ENCODE measurements at regions not wholly inside any gene's neighbourhood (a gene's known extent, or its start where the extent isn't known, plus 50 kb on each side); places are given as distances from the start of the nearest gene placed in this dataset.

DNA sequence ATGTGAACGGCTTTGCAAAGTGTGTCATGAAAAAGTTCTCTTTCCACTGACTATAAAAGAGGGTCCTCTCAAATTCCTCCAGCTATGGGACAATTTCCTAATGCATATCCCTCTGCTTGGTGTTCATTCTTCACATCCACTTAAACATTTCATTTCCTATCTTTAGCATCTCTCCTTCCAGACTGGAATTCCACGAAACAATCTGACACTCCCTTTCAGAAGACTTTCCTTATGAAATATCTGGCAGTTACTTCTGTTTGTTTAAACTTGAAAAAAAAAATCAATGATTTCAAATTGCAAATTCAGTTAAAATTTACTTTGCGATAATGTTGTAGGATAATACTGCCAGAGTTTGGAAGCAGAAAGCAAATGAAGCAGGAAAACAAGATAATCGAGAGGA is 105.8 kb upstream of the SELENOK start:
- Histone ChIP-seq H3K36me3 (ENCODE audit: control insufficient read depth, insufficient read depth, low read length) (no peaks in the 10 kb centered on the region), H3K9me3 (ENCODE audit: control insufficient read depth, insufficient read depth, low read depth, low read length) (no peaks in the 10 kb centered on the region), H3K27me3 (ENCODE audit: control insufficient read depth, insufficient read depth, low read length) (peaks cover 6% of the 10 kb centered on the region; the same call in 1 of the 2 replicates), H3K27ac (ENCODE audit: low read length) (no peak overlapping the region), H3K4me1 (ENCODE audit: control insufficient read depth, insufficient read depth, low read length) (no peaks in the 10 kb centered on the region), H3K4me3 (ENCODE audit: low read depth in 2 of 2, low read length in 2 of 2) (no peak overlapping the region)
- ChIA-PET POLR2A (no interaction called here), CTCF (no interaction called here)
- in situ Hi-C loops (cut with HindIII; ENCODE audit: low pct_unique_long_range_greater_than_20kb, low sequenced_read_pairs): no loop called here
- DNase-seq (ENCODE audit: low read depth, low spot score): no peak
- no TSS peak for BruUV-seq (replicated peaks)
- intact Hi-C loops (cut with micrococcal nuclease; ENCODE audit: unreplicated experiment): no loop called here
- TF ChIP-seq, protein P1, sequence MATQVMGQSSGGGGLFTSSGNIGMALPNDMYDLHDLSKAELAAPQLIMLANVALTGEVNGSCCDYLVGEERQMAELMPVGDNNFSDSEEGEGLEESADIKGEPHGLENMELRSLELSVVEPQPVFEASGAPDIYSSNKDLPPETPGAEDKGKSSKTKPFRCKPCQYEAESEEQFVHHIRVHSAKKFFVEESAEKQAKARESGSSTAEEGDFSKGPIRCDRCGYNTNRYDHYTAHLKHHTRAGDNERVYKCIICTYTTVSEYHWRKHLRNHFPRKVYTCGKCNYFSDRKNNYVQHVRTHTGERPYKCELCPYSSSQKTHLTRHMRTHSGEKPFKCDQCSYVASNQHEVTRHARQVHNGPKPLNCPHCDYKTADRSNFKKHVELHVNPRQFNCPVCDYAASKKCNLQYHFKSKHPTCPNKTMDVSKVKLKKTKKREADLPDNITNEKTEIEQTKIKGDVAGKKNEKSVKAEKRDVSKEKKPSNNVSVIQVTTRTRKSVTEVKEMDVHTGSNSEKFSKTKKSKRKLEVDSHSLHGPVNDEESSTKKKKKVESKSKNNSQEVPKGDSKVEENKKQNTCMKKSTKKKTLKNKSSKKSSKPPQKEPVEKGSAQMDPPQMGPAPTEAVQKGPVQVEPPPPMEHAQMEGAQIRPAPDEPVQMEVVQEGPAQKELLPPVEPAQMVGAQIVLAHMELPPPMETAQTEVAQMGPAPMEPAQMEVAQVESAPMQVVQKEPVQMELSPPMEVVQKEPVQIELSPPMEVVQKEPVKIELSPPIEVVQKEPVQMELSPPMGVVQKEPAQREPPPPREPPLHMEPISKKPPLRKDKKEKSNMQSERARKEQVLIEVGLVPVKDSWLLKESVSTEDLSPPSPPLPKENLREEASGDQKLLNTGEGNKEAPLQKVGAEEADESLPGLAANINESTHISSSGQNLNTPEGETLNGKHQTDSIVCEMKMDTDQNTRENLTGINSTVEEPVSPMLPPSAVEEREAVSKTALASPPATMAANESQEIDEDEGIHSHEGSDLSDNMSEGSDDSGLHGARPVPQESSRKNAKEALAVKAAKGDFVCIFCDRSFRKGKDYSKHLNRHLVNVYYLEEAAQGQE (IDR thresholded peaks at IDR 0.05; ENCODE audit: insufficient read depth in 1 of 2, low read depth in 2 of 2, low read length in 1 of 2): no peak
- no peak for TF ChIP-seq POLR2AphosphoS5 (IDR thresholded peaks at IDR 0.05; ENCODE audit: low read depth, low read length)
- no peak for TF ChIP-seq TCF7L2 (IDR thresholded peaks at IDR 0.05; ENCODE audit: low read depth, low read length)
- TF ChIP-seq, protein P2, sequence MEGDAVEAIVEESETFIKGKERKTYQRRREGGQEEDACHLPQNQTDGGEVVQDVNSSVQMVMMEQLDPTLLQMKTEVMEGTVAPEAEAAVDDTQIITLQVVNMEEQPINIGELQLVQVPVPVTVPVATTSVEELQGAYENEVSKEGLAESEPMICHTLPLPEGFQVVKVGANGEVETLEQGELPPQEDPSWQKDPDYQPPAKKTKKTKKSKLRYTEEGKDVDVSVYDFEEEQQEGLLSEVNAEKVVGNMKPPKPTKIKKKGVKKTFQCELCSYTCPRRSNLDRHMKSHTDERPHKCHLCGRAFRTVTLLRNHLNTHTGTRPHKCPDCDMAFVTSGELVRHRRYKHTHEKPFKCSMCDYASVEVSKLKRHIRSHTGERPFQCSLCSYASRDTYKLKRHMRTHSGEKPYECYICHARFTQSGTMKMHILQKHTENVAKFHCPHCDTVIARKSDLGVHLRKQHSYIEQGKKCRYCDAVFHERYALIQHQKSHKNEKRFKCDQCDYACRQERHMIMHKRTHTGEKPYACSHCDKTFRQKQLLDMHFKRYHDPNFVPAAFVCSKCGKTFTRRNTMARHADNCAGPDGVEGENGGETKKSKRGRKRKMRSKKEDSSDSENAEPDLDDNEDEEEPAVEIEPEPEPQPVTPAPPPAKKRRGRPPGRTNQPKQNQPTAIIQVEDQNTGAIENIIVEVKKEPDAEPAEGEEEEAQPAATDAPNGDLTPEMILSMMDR (IDR thresholded peaks at IDR 0.05): no peak
- no peak for TF ChIP-seq SIN3A (IDR thresholded peaks at IDR 0.05; ENCODE audit: borderline replicate concordance, insufficient read depth, low read depth, low read length)
- ATAC-seq: no peak

DNA sequence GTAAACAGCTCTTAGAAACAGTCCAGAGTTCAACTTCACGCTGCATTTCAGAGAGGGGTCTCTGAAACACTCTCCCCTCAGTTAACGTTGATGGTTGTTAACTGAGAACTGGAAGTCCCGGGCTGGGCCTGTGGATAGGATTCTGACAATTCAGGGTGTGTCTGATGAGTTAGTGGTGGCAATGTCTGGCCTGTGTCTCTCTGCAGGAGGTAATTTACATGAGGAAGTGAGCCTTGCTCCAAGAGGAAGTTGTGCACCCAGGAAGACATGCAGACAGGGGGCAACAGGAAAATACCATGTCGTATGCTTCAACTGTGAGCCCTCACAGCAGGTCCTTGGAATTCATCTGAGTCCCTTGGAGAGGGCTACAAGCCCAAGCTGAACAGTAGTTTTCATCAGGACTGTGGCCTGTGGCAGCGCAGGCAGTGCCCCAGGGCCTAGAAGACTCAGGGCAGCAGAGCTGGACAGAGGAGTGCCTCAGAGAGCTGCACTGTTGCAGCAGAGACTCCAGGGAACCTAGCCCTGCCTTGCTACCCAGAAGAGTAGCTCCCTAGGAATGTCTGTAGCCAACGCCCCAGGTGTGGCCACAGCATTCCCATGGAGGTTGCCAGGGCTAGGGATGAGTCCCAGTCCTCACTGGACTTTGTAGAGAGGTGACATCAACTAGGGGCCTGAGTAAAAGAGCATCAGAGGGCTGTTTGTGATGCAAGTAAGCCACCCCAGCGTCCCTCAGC is 104.6 kb upstream of the SELENOK start:
- intact Hi-C loops (cut with micrococcal nuclease; ENCODE audit: unreplicated experiment): no loop called here
- POLR2A ChIA-PET: no interaction called here
- Histone ChIP-seq H3K4me1 (ENCODE audit: control insufficient read depth, insufficient read depth, low read length) (no peaks in the 10 kb centered on the region), H3K27ac (ENCODE audit: low read length) (no peak overlapping the region), H3K9me3 (ENCODE audit: control insufficient read depth, insufficient read depth, low read depth, low read length) (no peaks in the 10 kb centered on the region), H3K27me3 (ENCODE audit: control insufficient read depth, insufficient read depth, low read length) (peaks cover 6% of the 10 kb centered on the region; the same call in 1 of the 2 replicates), H3K36me3 (ENCODE audit: control insufficient read depth, insufficient read depth, low read length) (no peaks in the 10 kb centered on the region), H3K4me3 (ENCODE audit: low read depth in 2 of 2, low read length in 2 of 2) (no peak overlapping the region)
- CTCF ChIA-PET: no interaction called here
- BruUV-seq (replicated peaks): no TSS peak
- no peak for ATAC-seq
- TF ChIP-seq SIN3A (IDR thresholded peaks at IDR 0.05; ENCODE audit: borderline replicate concordance, insufficient read depth, low read depth, low read length): no peak
- TF ChIP-seq, protein P1 (IDR thresholded peaks at IDR 0.05; ENCODE audit: insufficient read depth in 1 of 2, low read depth in 2 of 2, low read length in 1 of 2): no peak
- TF ChIP-seq, protein P2 (IDR thresholded peaks at IDR 0.05): no peak
- TF ChIP-seq POLR2AphosphoS5 (IDR thresholded peaks at IDR 0.05; ENCODE audit: low read depth, low read length): no peak
- TF ChIP-seq TCF7L2 (IDR thresholded peaks at IDR 0.05; ENCODE audit: low read depth, low read length): no peak
- DNase-seq (ENCODE audit: low read depth, low spot score): no peak
- in situ Hi-C loops (cut with HindIII; ENCODE audit: low pct_unique_long_range_greater_than_20kb, low sequenced_read_pairs): no loop called here
